H1 (cell line): ENCODE measurements at regions not wholly inside any gene's neighbourhood (a gene's known extent, or its start where the extent isn't known, plus 50 kb on each side); places are given as distances from the start of the nearest gene placed in this dataset.
"Not testable (repeated sequence)": the region's sequence is repeated elsewhere in the genome, so short reads cannot be mapped to it uniquely, and the experiment has no call there.

Source experiments
- BACH1 ChIP-seq: IDR thresholded peaks from 2 replicates; pipeline ENCODE4 v1.6.1; 2012; ENCODE audit warnings: low read length, improper control_type of control experiment
- CBX5 ChIP-seq: fragments of 300-800, 300-1000 bp; sonication (generic); IDR thresholded peaks from 2 replicates; pipeline ENCODE4 v1.7.1; 2016; ENCODE audit warnings: antibody characterized with exemption, low read length, low read depth
- CHD2 ChIP-seq: IDR thresholded peaks from 2 replicates; pipeline ENCODE4 v1.6.1; 2012; ENCODE audit warnings: low read length, improper control_type of control experiment
- CTCF ChIP-seq, 3 experiments: IDR thresholded peaks; 1 replicate in 2 of 3; 2 replicates in 1 of 3; pipeline versions ENCODE4 v1.5.1 to v1.6.1; 2011; ENCODE audit warnings: low read length in 3 of 3, mild to moderate bottlenecking in 3 of 3, inconsistent platforms in 2 of 3, low read depth in 1 of 3, moderate library complexity in 1 of 3; ENCODE audit not compliant: insufficient read depth in 1 of 3; ENCODE audit errors: control extremely low read depth in 1 of 3
- EZH2 ChIP-seq: fragments of 200-600 bp; sonication (generic); IDR thresholded peaks from 2 replicates; pipeline ENCODE4 v1.7.1; 2012; ENCODE audit warnings: low read depth, mild to moderate bottlenecking, moderate library complexity, low read length, inconsistent platforms; ENCODE audit not compliant: severe bottlenecking
- GABPA ChIP-seq: IDR thresholded peaks from 2 replicates; pipeline ENCODE4 v1.6.1; 2011; ENCODE audit warnings: mild to moderate bottlenecking, low read length, moderate library complexity, borderline replicate concordance; ENCODE audit not compliant: insufficient read depth
- KDM1A ChIP-seq: fragments of 200-600, 300-600 bp; sonication (generic); IDR thresholded peaks from 2 replicates; pipeline ENCODE4 v1.7.1; 2016; ENCODE audit warnings: mild to moderate bottlenecking, low read length, borderline replicate concordance
- PHF8 ChIP-seq: fragments of 200-600 bp; sonication (generic); conservative IDR thresholded peaks from 2 replicates; pipeline ENCODE4 v1.7.1; 2012; ENCODE audit warnings: low read depth, mild to moderate bottlenecking, inconsistent platforms, low read length, moderate library complexity
- POLR2A ChIP-seq, 2 experiments: IDR thresholded peaks; 1 replicate in 1 of 2; 2 replicates in 1 of 2; pipeline ENCODE4 v1.6.1; 2011; ENCODE audit warnings: low read depth in 2 of 2, low read length in 2 of 2, mild to moderate bottlenecking in 2 of 2; ENCODE audit errors: control extremely low read depth in 1 of 2
- SIN3A ChIP-seq, 2 experiments: IDR thresholded peaks in 1 of 2; conservative IDR thresholded peaks in 1 of 2; 2 replicates each; pipeline ENCODE4 v1.6.1; 2011 to 2012; ENCODE audit warnings: low read length in 2 of 2, improper control_type of control experiment in 1 of 2, low read depth in 1 of 2, mild to moderate bottlenecking in 1 of 2
- SRF ChIP-seq: IDR thresholded peaks from 2 replicates; pipeline ENCODE4 v1.6.1; 2011; ENCODE audit warnings: mild to moderate bottlenecking, low read depth, low read length, moderate library complexity
- TAF1 ChIP-seq: IDR thresholded peaks from 2 replicates; pipeline ENCODE4 v1.6.1; 2011; ENCODE audit warnings: mild to moderate bottlenecking, low read depth, low read length
- TAF7 ChIP-seq: optimal IDR thresholded peaks from 2 replicates; pipeline ENCODE3; 2011; ENCODE audit warnings: low read depth, mild to moderate bottlenecking, inconsistent platforms, low read length, moderate library complexity, borderline replicate concordance
- TEAD4 ChIP-seq: IDR thresholded peaks from 2 replicates; pipeline ENCODE4 v1.6.1; 2012; ENCODE audit warnings: low read depth, low read length, inconsistent platforms, mixed read lengths

- TF ChIP-seq SIN3A (conservative IDR thresholded peaks at IDR 0.05 in 1 of 2, IDR thresholded peaks at IDR 0.05 in 1 of 2; ENCODE audit: low read depth in 1 of 2, low read length in 2 of 2); CBX5; EZH2; CHD2; KDM1A; SRF; CTCF (IDR thresholded peaks at IDR 0.05; ENCODE audit: control extremely low read depth in 1 of 3, insufficient read depth in 1 of 3, low read depth in 1 of 3, low read length in 3 of 3); POLR2A (IDR thresholded peaks at IDR 0.05; ENCODE audit: control extremely low read depth in 1 of 2, low read depth in 2 of 2, low read length in 2 of 2); TEAD4; GABPA; PHF8; BACH1; TAF7; TAF1: not testable (repeated sequence)
Measured at GRCh38 chr9:38901534-38902177, 181.7 kb upstream of the FAM240B start.
